RPMI8226 (cell line): ENCODE measurements at regions not wholly inside any gene's neighbourhood (a gene's known extent, or its start where the extent isn't known, plus 50 kb on each side); places are given as distances from the start of the nearest gene placed in this dataset.

Experiments
- DNase-seq: peaks from one replicate; pipeline ENCODE4 v3.0.0-alpha.2; 2015

DNA sequence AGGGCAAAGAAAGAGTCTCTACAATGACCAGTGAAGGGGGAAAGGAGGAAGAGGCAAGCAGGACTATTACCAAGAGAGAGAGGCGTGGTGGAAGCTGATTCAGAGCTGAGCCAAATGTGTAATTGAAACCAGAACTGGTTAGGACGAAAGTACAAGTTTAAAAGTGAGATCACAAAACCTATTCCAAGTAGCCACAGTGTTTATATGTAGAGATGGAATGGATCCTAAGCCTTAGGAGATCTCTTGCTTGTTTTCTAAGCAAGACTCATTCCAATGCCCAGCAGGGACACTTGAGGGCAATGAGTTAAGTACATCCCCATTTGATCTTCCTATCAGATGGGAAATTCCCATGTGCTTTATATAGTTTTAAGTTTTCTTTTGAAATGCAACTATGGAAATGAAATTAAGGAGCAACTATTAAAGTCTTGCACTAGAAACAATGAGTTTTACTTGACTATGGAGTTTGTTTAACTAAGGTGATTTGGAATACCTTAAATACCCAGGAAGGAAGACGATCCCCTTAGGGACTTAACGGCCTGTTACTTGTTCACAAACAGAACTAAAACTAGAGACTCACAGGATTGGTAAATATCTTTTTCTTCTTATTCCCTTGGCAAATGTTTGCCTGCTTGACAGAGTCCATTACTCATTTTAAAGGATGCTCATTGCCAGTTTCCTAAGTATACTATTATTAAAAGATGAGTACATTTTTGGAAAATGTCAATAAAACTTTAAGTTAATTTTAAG, 51.1 kb upstream of the SNX2 start:
- DNase-seq, result no peak
